SK-N-MC (cell line): ENCODE measurements at regions not wholly inside any gene's neighbourhood (a gene's known extent, or its start where the extent isn't known, plus 50 kb on each side); places are given as distances from the start of the nearest gene placed in this dataset.

Source experiments
- DNase-seq: peaks from one replicate; pipeline ENCODE4 v3.0.0-alpha.2; 2011; ENCODE audit warnings: low read depth, low spot score
- H3K27ac ChIP-seq: fragments of 200-600 bp; sonication (generic); 2 replicates; pipeline ENCODE4 v1.5.1; 2016; ENCODE audit warnings: mixed run types
- H3K36me3 ChIP-seq: fragments of 200-600 bp; sonication (generic); 2 replicates; pipeline ENCODE4 v1.6.1; 2017; ENCODE audit warnings: antibody characterized with exemption, low read length, mixed read lengths; ENCODE audit not compliant: insufficient read depth
- H3K4me3 ChIP-seq: fragments of 200-600 bp; sonication (generic); 2 replicates; pipeline ENCODE4 v1.5.1; 2016
- H3K9ac ChIP-seq: fragments of 200-600 bp; sonication (generic); 2 replicates; pipeline ENCODE4 v1.8.0; 2017; ENCODE audit warnings: mixed run types, mixed read lengths; ENCODE audit not compliant: insufficient read length
- H3K9me3 ChIP-seq: fragments of 200-600 bp; sonication (generic); 2 replicates; pipeline ENCODE4 v1.6.1; 2017; ENCODE audit warnings: low read depth, mild to moderate bottlenecking, antibody characterized with exemption, low read length, moderate library complexity, mixed read lengths
- EZH2 ChIP-seq: fragments of 200-600 bp; sonication (generic); IDR thresholded peaks from one replicate; pipeline ENCODE4 v1.6.1; 2017; ENCODE audit warnings: antibody characterized with exemption
- FOXP2 ChIP-seq: optimal IDR thresholded peaks from 2 replicates; pipeline ENCODE3; 2011; ENCODE audit warnings: mild to moderate bottlenecking, moderate library complexity; ENCODE audit not compliant: insufficient read depth; ENCODE audit errors: extremely low read length, control extremely low read depth
- POLR2AphosphoS5 ChIP-seq: IDR thresholded peaks from 2 replicates; pipeline ENCODE4 v1.6.1; 2012; ENCODE audit warnings: mild to moderate bottlenecking, low read depth, low read length, borderline replicate concordance

- H3K9me3 ChIP-seq: no peaks in the 10 kb centered on the region
- H3K36me3 ChIP-seq: no peaks in the 10 kb centered on the region
- H3K4me3 ChIP-seq: no peak overlapping the region
- no peak overlapping the region for H3K9ac ChIP-seq
- TF ChIP-seq FOXP2: no peak
- no peak for TF ChIP-seq POLR2AphosphoS5
- no peak for TF ChIP-seq EZH2
- no peak overlapping the region for H3K27ac ChIP-seq
- DNase-seq: no peak
Observed at GRCh38 chr6:11930240-11930639, 81.9 kb upstream of the HIVEP1 start.

DNA sequence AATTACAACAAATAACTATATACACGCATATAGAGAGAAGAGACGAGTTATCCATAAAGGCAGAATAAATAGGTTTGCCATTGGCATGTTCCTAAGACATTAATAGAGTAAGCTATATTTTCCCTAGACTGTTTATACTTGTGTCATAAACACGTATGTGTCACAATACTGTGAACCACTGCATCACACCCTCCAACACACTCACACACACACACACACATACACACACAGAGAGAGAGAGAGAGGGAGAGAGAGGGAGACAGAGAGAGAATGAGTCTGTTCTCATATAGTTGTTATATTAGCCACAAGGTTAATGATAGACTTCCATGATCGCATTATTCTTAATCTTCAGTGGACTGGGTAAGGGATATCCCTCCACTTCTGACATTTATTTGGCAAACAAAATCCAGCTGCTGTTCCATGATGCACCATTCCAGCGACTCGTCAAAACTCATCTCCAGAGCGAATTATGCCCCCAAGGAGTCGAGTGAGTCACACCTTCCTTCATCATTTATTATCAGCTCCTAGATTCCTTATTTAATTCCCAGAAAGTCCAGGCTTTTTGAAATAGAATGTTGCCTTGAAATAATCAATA is 82.8 kb upstream of the HIVEP1 start:
- DNase-seq: no peak
- no peak overlapping the region for H3K4me3 ChIP-seq

GRCh38 chr6:11926594-11927407 is 85.3 kb upstream of the HIVEP1 start:
- no peak for DNase-seq
- H3K9ac ChIP-seq: no peak overlapping the region
- no peaks in the 10 kb centered on the region for H3K9me3 ChIP-seq
- TF ChIP-seq POLR2AphosphoS5 (no peak), FOXP2 (no peak), EZH2 (no peak)
- no peak overlapping the region for H3K27ac ChIP-seq
- H3K4me3 ChIP-seq: no peak overlapping the region
- no peaks in the 10 kb centered on the region for H3K36me3 ChIP-seq

More for the DNA sequence above, 82.8 kb upstream of the HIVEP1 start:
- no peaks in the 10 kb centered on the region for H3K36me3 ChIP-seq
- H3K9ac ChIP-seq: no peak overlapping the region
- H3K27ac ChIP-seq: no peak overlapping the region
- no peaks in the 10 kb centered on the region for H3K9me3 ChIP-seq
- no peak for TF ChIP-seq FOXP2
- TF ChIP-seq EZH2: no peak
- no peak for TF ChIP-seq POLR2AphosphoS5

DNA sequence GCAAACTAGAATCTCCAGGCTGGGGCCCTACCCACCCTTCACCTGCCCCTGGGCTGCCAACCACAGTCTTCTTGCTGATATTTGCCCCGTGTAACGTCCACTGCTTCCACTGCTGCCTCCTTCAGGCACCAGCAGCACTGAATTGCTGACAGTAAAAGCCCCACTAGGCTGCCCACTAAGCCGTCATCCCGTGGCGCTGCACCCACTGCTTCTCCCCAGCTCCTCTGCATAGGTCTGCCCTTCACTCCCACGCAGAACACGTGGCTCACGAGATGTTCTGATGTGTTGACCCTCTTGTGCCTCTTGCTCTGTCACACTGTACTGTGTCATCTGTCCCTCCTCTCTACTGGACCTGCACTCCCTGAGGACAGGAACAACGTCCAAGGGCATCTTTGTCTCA is 86.3 kb upstream of the HIVEP1 start:
- TF ChIP-seq FOXP2 (no peak), POLR2AphosphoS5 (no peak), EZH2 (no peak)
- H3K4me3 ChIP-seq: no peak overlapping the region
- no peak overlapping the region for H3K9ac ChIP-seq

GRCh38 chr6:11923621-11924020 is 88.5 kb upstream of the HIVEP1 start:
- Histone ChIP-seq H3K4me3 (no peak overlapping the region), H3K27ac (no peak overlapping the region), H3K9ac (no peak overlapping the region), H3K36me3 (no peaks in the 10 kb centered on the region), H3K9me3 (no peaks in the 10 kb centered on the region)
- TF ChIP-seq POLR2AphosphoS5 (no peak), FOXP2 (no peak), EZH2 (no peak)
- no peak for DNase-seq

More for the DNA sequence above, 86.3 kb upstream of the HIVEP1 start:
- H3K27ac ChIP-seq: no peak overlapping the region
- DNase-seq: no peak
- H3K36me3 ChIP-seq: no peaks in the 10 kb centered on the region
- no peaks in the 10 kb centered on the region for H3K9me3 ChIP-seq

DNA sequence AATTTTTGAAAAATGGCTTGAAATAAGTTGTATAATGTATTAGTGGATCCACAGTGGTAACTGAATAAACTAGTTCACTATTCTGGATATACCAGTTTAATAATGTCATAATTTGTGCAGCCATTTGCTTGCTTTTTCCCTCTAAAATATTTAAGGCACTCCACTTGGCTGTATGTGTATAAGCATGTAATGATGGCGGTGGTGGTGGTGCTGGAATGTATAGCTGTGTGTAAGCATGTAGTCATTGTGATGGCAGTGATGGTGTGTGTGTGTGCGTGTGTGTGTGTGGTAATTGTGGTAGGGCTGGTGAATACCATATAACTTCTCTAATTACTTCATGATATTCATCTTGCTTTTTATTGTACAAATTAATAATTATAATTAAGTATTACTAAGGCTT is 89.2 kb upstream of the HIVEP1 start:
- TF ChIP-seq POLR2AphosphoS5 (no peak), FOXP2 (no peak), EZH2 (no peak)
- Histone ChIP-seq H3K36me3 (no peaks in the 10 kb centered on the region), H3K4me3 (no peak overlapping the region), H3K9me3 (no peaks in the 10 kb centered on the region), H3K9ac (no peak overlapping the region), H3K27ac (no peak overlapping the region)
- DNase-seq: no peak

GRCh38 chr6:11921751-11922150 is 90.4 kb upstream of the HIVEP1 start:
- Histone ChIP-seq H3K27ac (peak overlapping the region; percentile 70), H3K36me3 (no peaks in the 10 kb centered on the region), H3K9me3 (no peaks in the 10 kb centered on the region), H3K4me3 (no peak overlapping the region), H3K9ac (peak overlapping the region; percentile 41)
- no peak for DNase-seq
- TF ChIP-seq POLR2AphosphoS5 (no peak), EZH2 (no peak), FOXP2 (no peak)

GRCh38 chr6:11921017-11921438 is 91.1 kb upstream of the HIVEP1 start:
- Histone ChIP-seq H3K27ac (peak overlapping the region; percentile 70), H3K9ac (peak overlapping the region; percentile 41), H3K4me3 (no peak overlapping the region), H3K36me3 (no peaks in the 10 kb centered on the region), H3K9me3 (no peaks in the 10 kb centered on the region)
- TF ChIP-seq FOXP2: no peak
- no peak for TF ChIP-seq POLR2AphosphoS5
- TF ChIP-seq EZH2: no peak
- no peak for DNase-seq

DNA sequence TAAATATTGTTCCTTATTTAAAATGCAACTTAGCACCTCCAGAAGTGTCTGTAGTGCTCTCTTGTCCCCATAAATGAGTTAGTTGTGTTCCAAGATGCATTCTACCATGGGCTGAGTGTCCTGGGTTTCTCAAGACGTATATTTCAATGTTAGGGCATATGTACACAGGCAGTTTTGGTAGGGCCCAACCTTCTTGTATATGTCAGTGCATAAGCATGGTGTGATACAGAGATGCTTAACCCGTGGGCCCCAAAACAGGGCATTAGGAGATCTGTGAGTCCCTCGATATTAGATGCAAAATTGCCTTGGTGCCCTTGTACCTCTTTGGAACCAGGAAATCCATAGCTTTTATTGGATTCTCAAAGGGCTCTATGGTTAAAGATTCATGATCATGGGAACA is 91.5 kb upstream of the HIVEP1 start:
- H3K9me3 ChIP-seq: no peaks in the 10 kb centered on the region
- DNase-seq: no peak
- TF ChIP-seq EZH2: no peak
- no peak for TF ChIP-seq FOXP2
- TF ChIP-seq POLR2AphosphoS5: no peak
- H3K36me3 ChIP-seq: no peaks in the 10 kb centered on the region
- 0 out of 2 replicates have a peak overlapping the region, but pooled peaks have one; percentile 70 for H3K27ac ChIP-seq
- H3K4me3 ChIP-seq: no peak overlapping the region
- H3K9ac ChIP-seq: no peak overlapping the region
